DMS 273 (cell line): ENCODE measurements at regions not wholly inside any gene's neighbourhood (a gene's known extent, or its start where the extent isn't known, plus 50 kb on each side); places are given as distances from the start of the nearest gene placed in this dataset.

Source experiments
- DNase-seq: peaks from one replicate; lab custom pipeline; 2025; ENCODE audit not compliant: unreplicated experiment; lab: John Stamatoyannopoulos, UW

DNA sequence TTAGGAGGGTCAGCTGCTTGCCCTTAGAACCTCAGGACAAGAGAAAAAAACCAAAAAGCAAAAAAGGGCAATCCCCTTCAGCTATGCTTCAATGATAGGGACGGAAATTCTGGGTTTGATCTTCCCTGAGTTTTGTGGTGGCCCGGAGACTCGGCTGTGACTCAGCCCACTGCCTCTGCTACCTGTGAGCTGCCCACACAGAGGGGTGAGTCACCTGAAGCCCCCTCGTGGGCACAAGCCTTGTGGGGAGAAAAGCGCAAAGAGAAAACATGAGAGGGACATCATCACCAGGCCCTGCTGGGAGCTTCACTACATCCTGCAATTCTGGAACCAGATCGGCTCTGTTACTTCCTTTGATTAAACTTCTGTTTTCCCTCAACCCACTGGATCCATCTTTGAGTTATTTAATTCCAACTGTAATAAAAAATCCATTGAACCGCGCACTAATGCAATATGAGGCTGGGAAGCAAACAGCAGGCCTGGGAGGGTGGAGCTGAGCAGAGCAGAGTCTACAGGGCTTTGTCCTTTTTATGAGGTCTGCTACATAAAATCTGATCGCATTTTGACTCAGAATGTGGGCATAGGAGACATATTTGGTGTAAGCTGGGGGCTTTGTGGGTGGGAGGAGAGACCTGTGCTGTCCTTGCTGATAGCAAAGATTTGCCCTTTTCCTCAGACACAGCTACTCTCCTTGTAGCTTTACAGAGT is 58.7 kb upstream of the STUM start:
- DNase-seq: no peak

DNA sequence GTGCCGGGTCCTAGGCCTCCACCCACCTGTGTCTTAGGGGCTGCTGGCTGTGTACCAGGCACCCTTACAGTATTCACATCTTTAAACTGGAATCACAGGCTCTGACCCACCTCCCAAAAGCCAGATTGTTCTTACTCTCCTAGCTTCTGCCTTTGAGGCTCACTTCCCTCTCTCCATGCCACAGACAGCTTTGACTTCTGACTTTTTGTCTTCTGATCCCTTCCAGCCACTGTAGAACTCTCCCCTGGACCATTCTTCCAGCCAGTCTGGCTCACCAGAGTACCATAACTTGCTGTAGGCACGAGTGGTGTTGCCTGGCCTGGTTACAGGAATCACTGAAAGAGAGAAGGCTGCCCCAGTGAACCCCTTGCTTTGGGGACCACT is 58.1 kb upstream of the STUM start:
- DNase-seq: no peak

DNA sequence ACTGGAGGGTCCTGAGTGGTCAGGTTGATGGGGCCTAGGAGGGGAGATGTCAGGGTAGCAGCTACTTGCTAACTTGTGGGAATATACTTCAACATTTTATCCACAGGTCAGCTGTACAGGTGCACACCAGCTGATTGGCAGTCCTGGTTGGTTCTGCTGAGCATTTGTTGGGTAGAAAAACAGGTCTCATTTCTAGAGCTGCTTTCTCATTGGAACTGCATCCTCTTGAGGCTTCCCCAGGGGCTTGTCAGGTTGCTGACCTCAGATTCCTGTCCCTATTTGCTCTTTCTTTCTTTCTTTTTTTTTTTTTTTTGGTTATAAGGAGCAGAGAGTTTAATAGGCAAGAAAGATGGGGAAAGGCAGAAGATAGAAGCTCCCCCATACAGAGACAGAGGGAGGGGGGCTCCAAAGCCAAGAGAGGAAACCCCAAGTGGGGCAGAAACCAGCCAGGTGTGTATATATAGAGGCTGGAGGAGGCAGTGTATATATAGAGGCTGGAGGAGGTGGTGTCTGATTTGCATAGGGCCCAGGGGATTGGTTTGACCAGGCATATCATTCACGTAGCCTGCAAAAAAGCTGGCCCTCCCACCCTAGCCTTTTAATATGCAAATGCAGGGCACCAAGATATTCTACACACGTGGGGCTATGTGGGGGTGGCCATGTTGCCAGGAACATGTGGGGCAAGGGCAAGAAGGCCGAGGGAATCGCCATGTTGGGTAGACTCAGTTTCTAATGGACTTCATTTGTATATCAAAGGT is 57.3 kb upstream of the STUM start:
- peak; percentile 27 for DNase-seq

DNA sequence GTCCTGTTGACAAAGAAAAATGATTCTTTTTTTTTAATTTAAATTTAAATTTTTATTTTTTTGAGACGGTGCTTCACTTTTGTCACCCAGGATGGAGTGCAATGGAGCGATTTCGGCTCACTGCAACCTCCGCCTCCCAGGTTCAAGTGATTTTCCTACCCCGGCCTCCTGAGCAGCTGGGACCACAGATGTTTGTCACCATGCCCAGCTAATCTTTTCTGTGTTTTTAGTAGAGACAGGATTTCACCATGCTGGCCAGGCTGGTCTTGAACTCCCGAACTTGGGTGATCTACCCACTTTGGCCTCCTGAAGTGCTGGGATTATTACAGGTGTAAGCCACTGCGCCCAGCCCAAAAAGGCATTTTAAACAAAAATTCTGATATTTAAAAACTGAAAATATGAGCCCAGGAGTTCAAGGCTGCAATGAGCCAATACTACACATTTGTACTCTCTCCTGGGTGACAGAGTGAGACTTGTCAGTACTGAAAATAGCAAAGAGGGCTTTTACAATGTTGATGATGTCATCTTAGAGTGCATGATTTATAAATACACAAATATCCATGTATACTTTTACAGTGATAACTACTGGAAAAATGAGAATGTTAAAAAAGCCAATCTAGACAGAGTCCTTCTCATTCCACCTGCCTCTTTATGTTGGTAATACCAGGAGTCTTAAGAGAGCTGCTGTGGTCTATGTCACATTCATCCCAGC is 56.0 kb upstream of the STUM start:
- peak; percentile 37 for DNase-seq

GRCh38 chr1:226494092-226494609 is 54.4 kb upstream of the STUM start:
- no peak for DNase-seq

GRCh38 chr1:226495716-226496115 is 52.8 kb upstream of the STUM start:
- DNase-seq: no peak

DNA sequence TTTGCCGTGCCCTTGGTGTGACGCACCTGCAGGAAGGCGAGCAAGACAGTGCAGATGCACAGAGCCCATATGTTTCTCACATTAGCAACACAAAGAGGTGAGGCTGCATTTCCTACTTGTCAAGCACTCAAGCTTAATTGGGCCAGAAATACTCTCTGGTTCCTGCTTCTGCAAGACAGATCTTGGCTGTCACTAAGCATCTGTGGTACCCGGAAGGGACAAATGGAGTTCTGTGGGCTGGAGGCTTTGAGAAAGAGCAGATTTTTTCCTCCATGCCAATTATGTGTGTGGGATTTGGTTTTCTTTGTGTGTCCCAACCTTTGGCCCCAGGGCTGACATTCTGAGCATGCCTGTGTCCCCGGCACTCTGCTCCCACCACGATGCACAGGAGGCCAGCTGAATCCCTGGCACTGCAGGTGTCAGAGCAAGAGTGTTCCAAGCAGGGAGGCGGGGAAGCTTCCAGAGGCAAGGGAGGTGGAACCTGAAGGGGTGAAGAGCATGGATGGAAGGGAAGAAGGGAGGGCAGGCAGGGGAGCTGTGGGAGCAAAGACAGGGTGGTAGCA is 52.0 kb upstream of the STUM start:
- no peak for DNase-seq

DNA sequence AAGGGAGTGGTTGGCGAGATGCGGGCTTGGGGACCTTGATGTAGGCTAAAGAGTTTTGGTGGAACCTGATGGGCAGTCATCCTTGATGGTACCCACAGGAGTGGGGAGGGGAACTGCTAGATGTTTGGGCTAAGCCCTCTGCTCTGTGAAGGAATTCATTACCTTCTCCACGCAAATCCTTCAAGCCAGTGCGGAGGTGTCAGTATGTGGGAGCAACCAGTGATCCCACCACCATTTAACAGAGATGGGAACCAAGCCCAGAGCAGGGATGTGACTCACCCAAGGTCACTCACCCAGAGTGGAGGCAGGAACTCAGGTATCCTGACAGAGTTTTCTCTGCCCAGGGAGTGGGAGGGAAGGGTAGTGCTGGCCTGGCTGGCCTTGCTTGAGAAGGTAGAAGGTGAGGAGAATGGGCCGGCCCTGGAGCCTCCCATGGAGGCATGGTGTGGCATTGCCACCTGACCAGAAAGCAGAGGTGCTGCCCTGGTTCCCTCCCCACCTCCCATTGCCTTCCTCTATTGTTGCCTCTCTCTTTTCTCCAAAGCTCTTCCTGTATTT is 51.2 kb upstream of the STUM start:
- no peak for DNase-seq

DNA sequence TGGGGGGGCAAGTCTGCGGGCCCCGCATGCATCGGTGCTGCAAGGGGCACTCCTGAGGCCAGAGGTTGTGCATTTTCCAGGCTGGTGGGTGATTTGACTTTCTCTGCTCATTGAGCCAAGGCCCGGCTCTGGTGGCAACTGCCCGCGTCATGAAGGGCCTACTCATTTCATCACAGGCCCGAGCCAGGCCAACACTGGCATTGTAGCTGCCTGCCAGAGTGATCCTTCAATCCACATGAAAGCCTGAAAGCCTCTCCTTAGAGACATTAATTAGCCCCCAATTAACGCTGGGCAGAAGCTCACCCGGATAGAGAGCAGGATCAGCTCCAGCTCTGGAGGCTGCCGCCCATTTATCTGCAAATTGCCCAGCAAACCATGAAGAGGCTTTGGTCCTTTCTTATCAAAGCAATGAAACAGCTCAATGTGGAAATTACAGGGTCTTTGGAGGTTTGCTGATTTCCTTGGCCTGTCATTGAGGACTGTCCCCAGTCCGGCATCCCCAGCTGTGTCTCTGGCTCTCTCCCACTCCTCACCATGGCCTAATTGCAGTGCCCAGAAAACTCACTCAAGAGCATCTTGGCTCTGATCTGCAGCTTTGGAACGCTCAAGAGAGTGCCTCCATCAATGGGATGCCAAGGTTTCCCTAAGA is 50.4 kb upstream of the STUM start:
- DNase-seq: no peak

DNA sequence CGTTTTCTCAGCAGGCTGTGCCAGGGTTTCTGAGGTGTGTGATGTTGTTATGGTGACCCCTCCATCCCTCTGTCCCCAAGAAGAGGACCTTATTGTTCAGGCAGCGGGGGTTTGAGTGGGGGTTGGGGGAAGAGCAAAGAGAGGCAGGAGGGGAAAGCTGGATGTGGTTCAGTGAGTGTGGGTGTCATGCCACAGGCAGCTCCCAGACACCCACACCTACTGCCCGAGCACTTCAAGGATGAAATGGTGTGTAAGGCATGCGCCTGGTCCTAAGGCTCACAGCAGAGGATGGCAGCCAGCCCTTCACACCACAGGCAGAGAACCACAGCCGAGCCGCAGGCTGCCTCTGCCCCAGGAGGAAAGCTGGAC is 49.9 kb upstream of the STUM start:
- no peak for DNase-seq
